NT2/D1 (cell line): ENCODE measurements at regions not wholly inside any gene's neighbourhood (a gene's known extent, or its start where the extent isn't known, plus 50 kb on each side); places are given as distances from the start of the nearest gene placed in this dataset.

ENCODE experiments used
- SUZ12 ChIP-seq: IDR thresholded peaks from 2 replicates; pipeline ENCODE4 v1.6.1; 2011; ENCODE audit not compliant: insufficient read length, insufficient read depth; ENCODE audit errors: extremely low read depth
- YY1 ChIP-seq: IDR thresholded peaks from 2 replicates; pipeline ENCODE4 v1.6.1; 2011; ENCODE audit not compliant: insufficient read length, insufficient read depth
- ZNF274 ChIP-seq: IDR thresholded peaks from 2 replicates; pipeline ENCODE4 v1.6.1; 2011; ENCODE audit warnings: mild to moderate bottlenecking, low read depth, low read length

GRCh38 chr10:109187677-109188076 is 735.6 kb downstream of the XPNPEP1 start:
- no peak for TF ChIP-seq YY1
- no peak for TF ChIP-seq ZNF274
- TF ChIP-seq SUZ12: no peak
